IPS-18c (cell line): ENCODE measurements at regions not wholly inside any gene's neighbourhood (a gene's known extent, or its start where the extent isn't known, plus 50 kb on each side); places are given as distances from the start of the nearest gene placed in this dataset.

Source experiments
- H3K4me3 ChIP-seq: 2 replicates; pipeline ENCODE4 v1.7.0; 2013; ENCODE audit warnings: low read depth, mild to moderate bottlenecking, low read length, moderate library complexity; ENCODE audit not compliant: insufficient read depth
- H3K9me3 ChIP-seq: one replicate; pipeline ENCODE4 v1.6.1; 2013; ENCODE audit warnings: mild to moderate bottlenecking, low read length, moderate library complexity; ENCODE audit not compliant: control insufficient read depth, insufficient read depth

DNA sequence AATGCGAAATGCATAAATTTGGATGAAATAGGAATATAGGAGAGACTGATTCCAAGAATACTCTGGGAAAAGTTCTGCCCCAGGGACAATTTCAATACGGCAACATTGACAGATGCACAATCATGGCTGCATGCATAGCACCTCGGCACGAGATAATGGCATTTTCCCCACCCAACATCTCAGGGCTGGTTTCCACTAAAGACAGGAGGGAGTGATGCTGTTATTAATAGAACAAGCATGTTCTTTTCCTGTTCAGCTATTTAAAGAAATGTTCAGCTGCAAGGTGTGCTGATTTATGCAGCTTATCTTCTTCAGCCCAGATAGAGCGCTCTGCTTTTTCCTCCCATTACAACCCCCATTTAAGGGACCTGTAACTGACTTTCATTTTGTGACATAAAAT, 740.2 kb downstream of the TLR4 start:
- Histone ChIP-seq H3K9me3 (no peaks in the 10 kb centered on the region), H3K4me3 (no peak overlapping the region)

DNA sequence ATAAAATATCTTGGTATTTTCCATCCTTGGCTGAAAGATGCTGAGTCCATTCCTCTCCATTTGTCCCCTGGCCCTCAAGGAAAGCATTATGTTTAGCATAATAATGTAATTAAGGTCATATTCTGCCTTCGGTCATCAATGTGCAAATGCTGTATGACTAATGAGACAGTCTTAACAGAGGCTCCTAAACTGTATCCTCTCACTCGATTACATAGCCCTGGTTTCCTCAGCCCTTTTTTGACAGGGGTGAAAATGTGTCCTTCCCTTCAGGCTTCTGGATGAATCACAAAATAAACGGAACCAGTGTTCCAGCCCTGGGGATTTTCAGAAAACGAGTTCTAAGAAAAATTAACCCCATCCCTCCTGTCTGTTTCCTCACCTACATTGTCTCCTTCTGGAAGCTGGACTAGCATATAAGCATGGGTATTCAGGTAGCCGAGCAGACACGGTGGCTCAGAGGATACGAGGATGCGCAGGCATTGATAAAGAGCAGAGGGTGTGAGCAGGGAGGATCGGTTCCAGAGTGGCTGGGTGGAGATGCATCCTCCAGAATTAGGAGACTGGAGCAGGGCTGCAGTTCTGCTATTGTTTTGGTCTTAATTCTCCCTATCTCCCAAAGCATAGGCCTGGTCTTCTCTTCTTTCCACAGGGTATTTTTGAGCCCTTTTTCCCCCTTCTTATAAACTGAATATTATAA, 742.9 kb downstream of the TLR4 start:
- H3K9me3 ChIP-seq = no peaks in the 10 kb centered on the region
- no peak overlapping the region for H3K4me3 ChIP-seq

DNA sequence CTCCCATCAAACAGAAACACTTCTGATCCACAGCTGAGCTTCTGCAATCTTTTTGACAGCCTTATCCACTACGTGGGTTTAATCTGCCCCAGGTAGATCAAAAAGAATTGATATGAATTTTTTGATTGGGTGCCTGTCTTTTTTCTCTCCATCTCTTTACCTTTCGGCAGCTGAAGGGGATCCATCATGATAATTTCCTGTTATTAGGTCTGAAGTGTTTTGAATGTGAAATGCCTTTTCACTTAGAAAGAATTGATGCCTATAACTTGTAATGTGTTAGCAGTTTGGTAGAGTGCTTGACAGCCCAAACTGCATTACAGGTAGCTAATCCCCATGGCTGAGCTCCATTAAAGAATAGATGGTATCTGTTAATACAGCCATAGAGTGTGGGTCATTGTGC, 745.4 kb downstream of the TLR4 start:
- H3K9me3 ChIP-seq = no peaks in the 10 kb centered on the region
- H3K4me3 ChIP-seq = no peak overlapping the region

DNA sequence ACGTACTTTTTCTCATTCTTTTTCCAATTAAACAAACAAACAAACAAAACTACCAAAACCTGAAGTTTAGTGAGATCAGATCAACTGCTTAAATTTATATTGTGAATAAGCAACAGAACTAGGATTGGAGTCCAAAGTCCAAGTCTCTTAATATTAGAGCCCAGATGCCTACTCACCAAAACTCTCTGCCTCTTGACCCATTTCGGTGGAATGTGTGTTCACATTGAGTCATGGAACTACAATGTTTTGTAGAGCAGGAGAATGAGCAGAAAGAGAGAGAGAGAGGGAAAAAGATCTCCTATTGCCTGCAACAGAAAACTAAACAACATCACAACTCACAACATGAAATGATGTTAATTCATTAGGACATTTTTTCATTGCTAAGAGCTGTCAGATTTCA, 751.1 kb downstream of the TLR4 start:
- H3K9me3 ChIP-seq = no peaks in the 10 kb centered on the region
- H3K4me3 ChIP-seq = no peak overlapping the region

DNA sequence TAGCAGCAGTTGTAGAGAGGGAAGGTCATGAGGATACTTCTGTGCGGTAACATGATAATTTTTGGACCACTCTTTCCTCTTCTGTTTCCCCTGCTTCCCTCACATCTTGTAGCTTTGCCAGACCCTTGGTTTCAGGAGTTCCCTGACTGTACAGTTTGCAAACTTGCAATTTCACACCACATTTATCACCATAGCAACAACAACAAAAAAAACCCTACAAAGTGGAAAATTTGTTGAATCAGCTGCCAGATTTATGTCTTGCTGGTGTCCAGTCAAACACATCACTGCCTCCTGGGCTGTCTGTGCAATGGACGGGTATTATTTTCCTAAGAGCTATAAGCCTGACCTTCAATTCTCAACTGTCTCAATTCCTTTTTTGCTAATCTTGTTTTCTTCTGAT, 751.6 kb downstream of the TLR4 start:
- H3K4me3 ChIP-seq = no peak overlapping the region
- H3K9me3 ChIP-seq = no peaks in the 10 kb centered on the region

DNA sequence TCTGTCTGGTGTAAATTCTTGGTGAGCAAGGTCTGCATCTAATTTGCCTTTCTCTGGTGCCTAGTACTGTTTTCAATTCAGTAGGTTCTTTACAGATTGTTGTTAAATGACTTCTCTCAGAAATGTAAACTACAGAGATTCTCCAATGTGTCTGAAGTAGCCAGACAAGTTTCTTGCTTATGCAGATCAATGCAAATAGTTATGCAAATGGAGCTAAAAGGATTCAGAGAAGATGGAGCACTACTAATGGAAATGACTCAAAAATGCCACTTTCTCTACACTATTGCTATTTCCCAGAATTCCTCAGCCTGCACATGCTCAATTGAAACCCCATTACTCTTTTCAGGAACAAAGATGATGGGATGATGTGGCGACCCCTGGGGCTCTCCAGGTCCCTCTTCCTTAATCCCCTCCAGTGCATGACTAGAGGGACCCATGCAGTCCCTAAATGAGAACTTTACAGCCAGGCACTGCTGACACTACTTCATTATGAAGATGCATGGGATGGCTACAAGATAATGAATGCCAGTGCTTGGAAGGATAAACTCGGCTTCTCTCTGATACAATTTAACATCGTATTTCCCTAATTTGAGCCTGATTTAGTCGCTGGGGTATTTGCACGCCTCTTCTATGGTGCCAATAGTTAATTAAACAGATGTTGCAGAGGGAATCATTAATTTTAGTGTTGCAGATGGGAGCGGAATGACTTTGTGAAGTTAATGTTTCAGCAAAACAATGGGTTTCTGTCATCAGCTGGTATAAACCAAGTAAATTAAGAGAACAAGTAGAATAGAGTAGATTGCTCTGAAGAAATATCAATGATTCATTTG, 753.2 kb downstream of the TLR4 start:
- Histone ChIP-seq H3K4me3 (no peak overlapping the region), H3K9me3 (no peaks in the 10 kb centered on the region)

DNA sequence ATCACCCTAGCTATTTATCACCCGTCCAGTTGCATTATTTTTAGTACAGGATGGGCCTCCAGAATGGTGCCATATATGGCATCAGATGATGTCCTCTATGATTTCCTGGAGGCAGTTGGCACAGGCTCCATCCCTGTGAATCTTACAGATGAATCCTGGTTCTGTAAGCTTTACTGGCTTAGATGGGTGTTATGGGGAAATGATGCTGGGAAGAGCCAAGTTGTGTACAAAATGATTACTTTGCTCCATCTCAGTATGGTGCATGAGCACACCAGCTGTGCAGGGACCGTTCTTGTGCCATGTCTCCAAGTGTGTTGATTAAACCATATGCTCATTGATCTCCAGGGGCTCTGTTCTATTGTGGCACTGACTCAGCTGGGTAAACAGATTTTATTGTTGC, 755.7 kb downstream of the TLR4 start:
- no peak overlapping the region for H3K4me3 ChIP-seq
- H3K9me3 ChIP-seq = no peaks in the 10 kb centered on the region

DNA sequence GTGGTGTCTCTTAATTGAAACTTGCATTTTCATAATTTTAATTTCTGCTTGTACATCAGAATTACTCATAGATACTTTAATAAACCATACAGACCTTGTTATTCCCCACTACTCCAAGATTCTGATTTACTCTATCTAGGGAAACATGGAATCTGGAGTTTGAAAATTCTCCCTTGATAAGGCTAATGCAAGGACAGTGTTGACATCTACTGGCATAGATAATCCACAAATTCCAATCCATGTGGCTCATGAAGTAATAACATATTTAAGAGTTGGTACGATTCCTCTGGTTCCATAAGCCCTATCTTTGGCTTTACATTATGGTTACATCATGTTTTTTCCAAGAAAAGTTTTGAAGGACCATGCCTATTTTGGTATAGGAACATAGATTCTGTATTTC, 759.2 kb downstream of the TLR4 start:
- Histone ChIP-seq H3K4me3 (no peak overlapping the region), H3K9me3 (no peaks in the 10 kb centered on the region)

DNA sequence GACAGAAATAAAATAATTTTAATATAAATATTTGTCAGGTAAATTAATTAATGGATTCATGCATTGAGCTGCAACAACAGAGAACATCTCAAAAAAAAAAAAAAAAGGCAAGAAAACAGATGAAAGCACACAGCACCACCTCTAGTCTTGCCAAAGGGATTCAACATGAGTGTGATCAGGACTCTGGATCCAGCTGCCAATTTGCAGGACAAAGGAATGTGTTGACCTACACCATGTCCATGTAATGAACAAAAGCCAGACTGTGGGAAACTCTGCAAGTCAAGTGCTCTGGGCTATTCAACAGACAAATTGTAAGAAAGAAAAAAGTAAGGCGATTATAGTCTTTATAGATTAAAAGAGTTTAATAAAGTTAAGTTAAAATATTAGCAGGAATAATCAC, 769.3 kb downstream of the TLR4 start:
- H3K4me3 ChIP-seq = no peak overlapping the region
- no peaks in the 10 kb centered on the region for H3K9me3 ChIP-seq

DNA sequence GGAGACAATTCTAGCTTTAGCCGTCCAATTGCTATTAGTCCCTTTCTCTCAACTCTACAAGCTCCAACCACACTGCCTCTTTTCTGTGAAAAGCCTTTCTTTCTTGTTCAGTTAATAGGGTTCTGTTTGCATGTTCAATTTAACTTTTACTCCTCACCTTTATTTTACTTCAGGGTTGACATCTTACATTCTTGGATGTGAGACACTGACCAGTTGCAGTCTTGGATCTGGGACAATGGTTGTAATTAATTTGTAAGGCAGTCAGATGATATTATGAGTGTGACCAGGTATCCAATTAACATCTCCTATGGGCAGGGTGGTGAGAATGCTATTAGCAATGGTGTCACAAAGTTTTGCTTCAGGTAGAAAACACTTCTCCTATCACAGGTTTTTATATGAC, 774.5 kb downstream of the TLR4 start:
- Histone ChIP-seq H3K9me3 (no peaks in the 10 kb centered on the region), H3K4me3 (no peak overlapping the region)

DNA sequence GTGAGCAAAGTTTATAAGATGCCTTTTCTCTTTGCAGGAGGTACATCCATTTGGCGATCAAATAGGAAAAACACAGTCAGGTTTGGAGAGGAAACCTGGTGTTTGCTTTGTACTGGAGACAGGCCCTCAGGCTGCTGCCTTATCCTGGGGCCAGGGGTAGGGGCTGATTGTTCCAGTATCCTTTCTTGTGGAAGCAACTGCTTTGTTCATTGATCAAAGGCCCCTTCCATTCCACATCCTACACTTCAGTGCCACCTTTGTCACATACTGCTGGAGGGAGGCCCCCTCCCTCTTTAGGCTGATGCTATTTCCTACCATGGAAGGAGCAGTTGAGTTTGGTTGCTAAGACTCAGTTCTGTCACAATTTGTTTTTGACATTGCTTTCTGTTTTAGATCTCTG, 778.1 kb downstream of the TLR4 start:
- Histone ChIP-seq H3K9me3 (no peaks in the 10 kb centered on the region), H3K4me3 (no peak overlapping the region)

DNA sequence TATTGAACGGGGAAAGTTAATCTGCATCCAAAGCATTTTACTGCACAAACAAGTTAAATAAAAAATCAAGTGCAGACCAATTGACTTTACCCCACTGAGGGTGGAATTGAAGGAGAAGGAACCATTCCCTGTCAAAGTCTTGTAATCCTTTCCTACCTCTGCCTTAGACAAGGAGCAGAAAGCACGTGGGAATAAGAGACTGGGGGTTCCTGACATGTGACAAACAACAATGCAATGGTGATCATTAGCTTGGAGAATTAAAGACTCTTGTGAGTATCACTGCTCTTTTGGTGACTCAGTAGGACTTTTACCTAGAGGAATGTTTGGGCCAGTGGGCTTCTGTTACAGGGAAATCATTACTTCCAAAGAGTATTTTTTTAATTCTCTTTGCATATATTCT, 779.5 kb downstream of the TLR4 start:
- Histone ChIP-seq H3K4me3 (no peak overlapping the region), H3K9me3 (no peaks in the 10 kb centered on the region)

DNA sequence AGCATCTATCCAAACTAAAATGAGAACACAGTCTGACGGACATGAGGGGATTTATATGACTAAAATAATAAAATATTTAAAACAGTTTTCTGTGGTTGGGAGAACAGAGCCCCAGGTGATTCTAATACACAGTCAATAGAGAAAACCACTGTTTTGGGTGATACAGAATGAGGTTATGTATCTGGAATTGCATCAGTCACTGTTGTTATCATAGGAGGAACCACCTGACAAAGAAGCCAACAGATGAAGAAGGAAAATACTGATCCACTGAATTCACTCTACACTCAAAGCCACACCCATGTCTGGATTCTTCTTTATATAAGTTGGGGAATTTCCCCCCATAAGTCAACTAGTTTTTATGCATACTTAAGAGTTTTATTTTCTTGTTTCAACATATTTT, 799.0 kb downstream of the TLR4 start:
- no peaks in the 10 kb centered on the region for H3K9me3 ChIP-seq
- no peak overlapping the region for H3K4me3 ChIP-seq

DNA sequence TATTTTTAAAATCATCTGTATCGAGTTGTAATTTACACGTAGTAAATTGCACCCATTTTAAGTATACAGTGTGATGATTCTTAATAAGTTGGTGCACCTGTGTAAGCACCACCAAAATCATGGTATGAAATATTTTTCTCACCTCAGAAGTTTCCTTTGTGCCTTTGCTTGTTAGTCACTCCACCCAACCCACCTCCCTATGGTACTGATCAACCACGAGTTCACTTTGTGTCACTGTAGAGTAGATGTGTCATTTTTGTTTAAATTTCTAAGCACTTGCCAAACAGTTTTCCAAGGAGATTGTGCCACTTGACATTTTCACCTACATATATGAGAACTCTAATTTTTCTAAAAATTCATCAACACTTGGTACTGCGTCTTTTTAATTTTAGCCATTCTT, 806.5 kb downstream of the TLR4 start:
- Histone ChIP-seq H3K4me3 (no peak overlapping the region), H3K9me3 (no peaks in the 10 kb centered on the region)

DNA sequence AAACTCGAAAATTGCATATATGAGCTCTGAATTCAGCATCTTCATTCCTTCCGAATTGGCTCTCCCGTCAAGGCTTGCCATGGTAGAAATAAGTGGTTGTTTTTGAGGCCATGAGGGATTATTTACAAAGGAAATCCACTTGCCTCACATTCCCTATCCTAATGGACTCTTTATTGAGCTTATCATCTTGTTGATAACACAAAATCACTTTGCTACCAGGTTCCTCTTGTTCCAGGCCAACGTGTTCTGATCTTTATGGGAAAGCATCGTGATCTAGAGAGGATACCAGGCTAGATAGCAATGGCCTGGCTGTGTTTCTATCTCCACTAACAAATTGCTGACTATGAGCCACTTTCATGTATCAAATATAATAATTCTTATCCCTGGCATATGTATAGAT, 811.7 kb downstream of the TLR4 start:
- H3K9me3 ChIP-seq = no peaks in the 10 kb centered on the region

DNA sequence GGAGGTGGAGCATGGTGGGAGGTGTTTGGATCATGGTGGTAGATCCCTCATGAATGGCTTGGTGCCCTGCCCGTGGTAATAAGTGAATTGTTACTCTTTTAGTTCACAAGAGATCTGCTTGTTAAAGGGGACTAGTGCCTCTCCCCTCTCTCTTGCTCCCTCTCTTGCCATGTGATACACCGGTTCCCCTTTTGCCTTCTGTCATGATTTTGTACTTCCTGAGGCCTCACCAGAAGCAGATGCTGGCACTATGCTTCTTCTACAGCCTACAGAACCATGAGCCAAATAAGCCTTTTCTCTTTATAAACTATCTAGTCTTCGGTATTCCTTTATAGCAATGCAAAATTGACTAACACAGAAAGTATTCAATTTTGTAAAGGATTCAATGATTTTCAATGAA, 817.1 kb downstream of the TLR4 start:
- Histone ChIP-seq H3K4me3 (no peak overlapping the region), H3K9me3 (no peaks in the 10 kb centered on the region)

More for the DNA sequence above, 811.7 kb downstream of the TLR4 start:
- no peak overlapping the region for H3K4me3 ChIP-seq

DNA sequence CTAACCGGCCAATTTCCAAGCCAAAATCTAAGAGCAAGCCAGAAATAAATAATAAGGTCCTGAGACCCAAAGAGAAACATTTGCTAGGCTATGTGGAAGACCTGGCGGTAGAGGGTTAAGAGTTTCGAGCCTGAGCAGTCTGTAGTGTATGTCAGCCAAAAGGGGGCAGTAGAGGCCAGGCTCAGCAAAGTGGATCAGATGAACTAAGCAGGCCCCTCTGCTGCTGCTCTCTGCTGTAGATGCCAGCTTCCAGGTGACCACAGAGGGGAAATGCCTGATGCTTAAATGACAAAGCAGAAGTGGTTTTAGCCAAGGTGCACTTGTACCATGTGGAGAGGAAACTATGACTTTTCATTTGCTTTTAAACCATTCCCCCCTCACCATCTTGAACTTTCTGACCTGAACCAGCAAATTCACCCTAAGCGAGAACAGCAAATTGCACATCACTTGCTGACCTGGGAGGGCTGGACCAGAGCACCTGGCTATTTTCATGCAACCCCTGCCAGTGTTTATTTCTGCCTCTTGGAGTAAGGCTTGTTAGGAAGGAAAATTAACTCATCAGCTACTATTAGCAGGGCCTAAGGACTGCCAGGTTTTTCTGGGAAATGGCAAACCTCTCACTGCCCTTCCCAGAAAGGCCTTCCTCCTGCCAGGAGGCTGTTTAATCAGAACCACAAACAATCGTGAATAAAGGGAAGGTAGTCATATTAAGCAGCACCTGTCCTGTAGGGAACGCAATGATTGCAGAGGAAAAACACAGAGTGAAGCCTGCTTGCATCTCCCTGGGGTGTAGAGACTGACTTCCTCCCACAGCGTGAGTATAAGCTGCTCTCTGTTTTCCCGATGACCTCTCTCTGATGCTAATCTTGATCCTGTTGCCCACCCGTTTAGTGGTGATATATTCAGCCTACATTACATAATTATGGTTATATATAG, 818.2 kb downstream of the TLR4 start:
- Histone ChIP-seq H3K9me3 (no peaks in the 10 kb centered on the region), H3K4me3 (no peak overlapping the region)

DNA sequence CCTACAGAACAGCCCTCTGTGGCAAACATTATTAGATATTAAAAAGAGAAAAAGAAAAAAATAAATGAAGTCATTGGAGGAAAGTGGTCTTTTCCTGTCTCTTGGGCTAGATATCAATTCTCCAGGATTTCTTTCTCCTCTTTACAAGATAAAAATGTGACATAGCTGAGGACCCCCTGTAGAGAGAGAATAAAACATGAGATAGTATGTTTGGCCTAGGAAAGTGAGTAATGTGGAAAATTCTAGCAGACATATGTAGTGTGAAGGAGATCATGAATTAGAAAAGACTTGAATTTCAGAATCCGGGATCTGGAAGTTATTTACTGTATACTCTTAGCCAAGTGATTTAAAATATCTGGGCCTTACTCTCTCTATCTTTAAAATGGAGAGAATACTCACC, 823.1 kb downstream of the TLR4 start:
- no peak overlapping the region for H3K4me3 ChIP-seq
- no peaks in the 10 kb centered on the region for H3K9me3 ChIP-seq
